ENCODE measurements at regions not wholly inside any gene's neighbourhood (a gene's known extent, or its start where the extent isn't known, plus 50 kb on each side); places are given as distances from the start of the nearest gene placed in this dataset.

DNA sequence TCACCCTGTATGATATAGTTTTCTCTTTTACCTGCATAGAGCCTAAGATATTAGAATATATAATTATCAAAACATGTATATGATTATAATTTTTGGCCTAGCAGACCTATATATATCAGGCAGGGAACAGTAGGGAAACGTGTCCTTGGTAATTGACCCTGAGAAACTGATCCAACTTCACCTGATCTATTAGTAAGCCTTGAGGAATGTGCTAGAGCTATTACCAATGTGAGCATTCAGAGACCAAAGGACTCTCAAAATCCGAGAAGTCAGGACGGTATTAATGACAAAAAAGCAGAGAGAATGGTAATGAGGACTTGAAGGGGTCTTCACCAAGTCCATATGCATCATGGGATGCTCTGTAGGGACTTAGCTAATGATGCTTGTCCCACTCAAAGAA lies 571.9 kb downstream of the CPS1 start:
- TF ChIP-seq, protein P1, sequence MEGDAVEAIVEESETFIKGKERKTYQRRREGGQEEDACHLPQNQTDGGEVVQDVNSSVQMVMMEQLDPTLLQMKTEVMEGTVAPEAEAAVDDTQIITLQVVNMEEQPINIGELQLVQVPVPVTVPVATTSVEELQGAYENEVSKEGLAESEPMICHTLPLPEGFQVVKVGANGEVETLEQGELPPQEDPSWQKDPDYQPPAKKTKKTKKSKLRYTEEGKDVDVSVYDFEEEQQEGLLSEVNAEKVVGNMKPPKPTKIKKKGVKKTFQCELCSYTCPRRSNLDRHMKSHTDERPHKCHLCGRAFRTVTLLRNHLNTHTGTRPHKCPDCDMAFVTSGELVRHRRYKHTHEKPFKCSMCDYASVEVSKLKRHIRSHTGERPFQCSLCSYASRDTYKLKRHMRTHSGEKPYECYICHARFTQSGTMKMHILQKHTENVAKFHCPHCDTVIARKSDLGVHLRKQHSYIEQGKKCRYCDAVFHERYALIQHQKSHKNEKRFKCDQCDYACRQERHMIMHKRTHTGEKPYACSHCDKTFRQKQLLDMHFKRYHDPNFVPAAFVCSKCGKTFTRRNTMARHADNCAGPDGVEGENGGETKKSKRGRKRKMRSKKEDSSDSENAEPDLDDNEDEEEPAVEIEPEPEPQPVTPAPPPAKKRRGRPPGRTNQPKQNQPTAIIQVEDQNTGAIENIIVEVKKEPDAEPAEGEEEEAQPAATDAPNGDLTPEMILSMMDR (IDR thresholded peaks at IDR 0.05; ENCODE audit: low read depth, low read length, poor library complexity, severe bottlenecking) = no peak
- TF ChIP-seq EZH2phosphoT487 (IDR thresholded peaks at IDR 0.05; ENCODE audit: borderline replicate concordance, low read length) = no peak
